GM12878 (cell line): ENCODE measurements at regions not wholly inside any gene's neighbourhood (a gene's known extent, or its start where the extent isn't known, plus 50 kb on each side); places are given as distances from the start of the nearest gene placed in this dataset.

ENCODE experiments used
- ATAC-seq: fragments of 200-7000 bp; cut with Tn5 transposase; 3 replicates; pipeline ENCODE4 v1.9.1; 2020; ENCODE audit warnings: mild to moderate bottlenecking, moderate library complexity
- BruUV-seq: library from RNA; stranded (reverse); fragments of 400-500 nt; replicated peaks from 2 replicates; lab custom pipeline; 2021; lab: Mats Ljungman, UMichigan
- CTCF ChIA-PET: fragments of 300-600 bp; sonication (Branson Sonifier 250); formaldehyde crosslinking; extraction: SDS; loops from one replicate; lab custom pipeline; 2021; ENCODE audit warnings: inconsistent platforms; lab: Yijun Ruan, JAX
- POLR2A ChIA-PET: fragments of 350-600 bp; formaldehyde crosslinking; extraction: SDS; loops from one replicate; lab custom pipeline; 2021; ENCODE audit warnings: inconsistent platforms; lab: Charles Lee
- RAD21 ChIA-PET: fragments of 300-600 bp; sonication (Branson Sonifier 250); formaldehyde crosslinking; loops from one replicate; lab custom pipeline; 2023; ENCODE audit warnings: antibody characterized with exemption; ENCODE audit not compliant: unreplicated experiment; lab: Charles Lee
- SMC1A ChIA-PET: fragments of 300-600 bp; sonication (Branson Sonifier 250); formaldehyde crosslinking; loops from one replicate; lab custom pipeline; 2023; ENCODE audit not compliant: unreplicated experiment, uncharacterized antibody; lab: Charles Lee
- DNase-seq: peaks from one replicate; pipeline ENCODE4 v3.0.0-alpha.2; 2011; ENCODE audit warnings: low read depth, low spot score
- FAIRE-seq: peaks from 3 replicates; lab custom pipeline; 2011; peaks lifted over from hg19 to GRCh38; lab: Jason Lieb, UNC
- H2AFZ ChIP-seq: 2 replicates; pipeline ENCODE4 v1.6.0; 2011; ENCODE audit warnings: low read depth, low read length, control low read depth; ENCODE audit not compliant: control insufficient read depth
- H3K27ac ChIP-seq: 2 replicates; pipeline ENCODE4 v1.5.1; 2011; ENCODE audit warnings: control low read depth; ENCODE audit not compliant: control insufficient read depth, insufficient read depth
- H3K27me3 ChIP-seq, 2 experiments: replicated peaks in 1 of 2; 2 replicates each; pipeline versions ENCODE4 v1.6.0 to v1.6.1; 2011; ENCODE audit warnings: low read length in 1 of 2; ENCODE audit not compliant: control insufficient read depth in 2 of 2, insufficient read depth in 2 of 2
- H3K36me3 ChIP-seq, 2 experiments: 2 replicates each; pipeline ENCODE4 v1.5.1; 2011; ENCODE audit warnings: low read length in 1 of 2; ENCODE audit not compliant: control insufficient read depth in 2 of 2, insufficient read depth in 2 of 2
- H3K4me1 ChIP-seq: 2 replicates; pipeline ENCODE4 v1.6.1; 2011; ENCODE audit warnings: mild to moderate bottlenecking, low read length, moderate library complexity, mixed read lengths; ENCODE audit not compliant: control insufficient read depth, insufficient read depth
- H3K4me2 ChIP-seq: 2 replicates; pipeline ENCODE4 v1.6.0; 2011; ENCODE audit warnings: control low read depth; ENCODE audit not compliant: control insufficient read depth, insufficient read depth
- H3K4me3 ChIP-seq: fragments of 200-600 bp; sonication (generic); 2 replicates; pipeline ENCODE4 v1.5.1; 2016
- H3K79me2 ChIP-seq: 2 replicates; pipeline ENCODE4 v1.6.0; 2011; ENCODE audit warnings: low read length; ENCODE audit not compliant: control insufficient read depth, insufficient read depth
- H3K9ac ChIP-seq: 2 replicates; pipeline ENCODE4 v1.8.0; 2011; ENCODE audit warnings: low read length, control low read depth, mixed read lengths; ENCODE audit not compliant: control insufficient read depth, insufficient read depth
- H3K9me3 ChIP-seq: replicated peaks from 3 replicates; pipeline ENCODE4 v1.5.1; 2011; ENCODE audit warnings: mild to moderate bottlenecking, low read length; ENCODE audit not compliant: control insufficient read depth, insufficient read depth
- H4K20me1 ChIP-seq: 2 replicates; pipeline ENCODE4 v1.6.0; 2011; ENCODE audit not compliant: control insufficient read depth, insufficient read depth
- CEBPB ChIP-seq, 2 experiments: fragments of 150-350 bp in 1 of 2; IDR thresholded peaks; 2 replicates each; pipeline ENCODE4 v1.6.1; 2012 to 2014; ENCODE audit warnings: low read depth in 2 of 2, low read length in 2 of 2, borderline replicate concordance in 1 of 2, inconsistent platforms in 1 of 2
- CEBPZ ChIP-seq: fragments of 150-350 bp; IDR thresholded peaks from 2 replicates; pipeline ENCODE4 v1.6.1; 2016; ENCODE audit warnings: low read depth, low read length
- CHD4 ChIP-seq: fragments of 200-600 bp; sonication (generic); IDR thresholded peaks from 2 replicates; pipeline ENCODE4 v1.6.1; 2016; ENCODE audit warnings: mild to moderate bottlenecking
- ESRRA ChIP-seq: IDR thresholded peaks from 2 replicates; pipeline ENCODE4 v1.6.1; 2012; ENCODE audit warnings: mild to moderate bottlenecking, low read length, improper control_type of control experiment
- ETV6 ChIP-seq, 2 experiments: fragments of 450-650 bp in 1 of 2; IDR thresholded peaks in 1 of 2; conservative IDR thresholded peaks in 1 of 2; 2 replicates each; pipeline ENCODE4 v1.6.1; 2014; ENCODE audit warnings: antibody characterized with exemption in 1 of 2, borderline replicate concordance in 1 of 2, low read depth in 1 of 2, mild to moderate bottlenecking in 1 of 2, moderate library complexity in 1 of 2
- EZH2 ChIP-seq: IDR thresholded peaks from 2 replicates; pipeline ENCODE4 v1.6.1; 2012; ENCODE audit warnings: low read depth, mild to moderate bottlenecking, control low read depth, inconsistent platforms, low read length, borderline replicate concordance; ENCODE audit not compliant: control insufficient read depth
- IKZF1 ChIP-seq: fragments of 450-650 bp; conservative IDR thresholded peaks from 2 replicates; pipeline ENCODE4 v1.6.1; 2017; ENCODE audit warnings: antibody characterized with exemption, mild to moderate bottlenecking
- NFYA ChIP-seq: IDR thresholded peaks from 2 replicates; pipeline ENCODE4 v1.6.1; 2011; ENCODE audit warnings: low read depth, mild to moderate bottlenecking, low read length, improper control_type of control experiment, borderline replicate concordance
- NR2C1 ChIP-seq: fragments of 450-650 bp; IDR thresholded peaks from 2 replicates; pipeline ENCODE4 v1.6.1; 2017; ENCODE audit warnings: antibody characterized with exemption, mild to moderate bottlenecking, moderate library complexity
- PAX8 ChIP-seq: fragments of 450-650 bp; IDR thresholded peaks from 2 replicates; pipeline ENCODE4 v1.6.1; 2017; ENCODE audit warnings: mild to moderate bottlenecking, moderate library complexity
- RAD51 ChIP-seq: fragments of 450-650 bp; IDR thresholded peaks from 2 replicates; pipeline ENCODE4 v1.6.1; 2016; ENCODE audit warnings: moderate library complexity, mild to moderate bottlenecking, inconsistent platforms
- RBBP5 ChIP-seq: fragments of 200-600 bp; sonication (generic); conservative IDR thresholded peaks from 2 replicates; pipeline ENCODE4 v1.6.1; 2016
- TAF1 ChIP-seq: IDR thresholded peaks from 2 replicates; pipeline ENCODE4 v1.6.1; 2011; ENCODE audit warnings: mild to moderate bottlenecking, low read depth, low read length, borderline replicate concordance
- TCF12 ChIP-seq: IDR thresholded peaks from 2 replicates; pipeline ENCODE4 v1.6.1; 2011; ENCODE audit warnings: low read depth, mild to moderate bottlenecking, low read length
- WGBS: methylation state at CpG from one replicate; pipeline ENCODE4 v1.1.6; 2016; ENCODE audit warnings: low lambda C conversion rate; ENCODE audit not compliant: insufficient replicate concordance, insufficient coverage; ENCODE audit errors: missing lambda C conversion rate; 5-methylcytosine and 5-hydroxymethylcytosine counted together
- in situ Hi-C: fragments of 300-500 bp; cut with MboI; formaldehyde crosslinking; loops from 9 replicates; pipeline ENCODE4 v1.14.3; 2018; ENCODE audit warnings: mixed read lengths
- intact Hi-C: fragments of 100-400 bp; cut with micrococcal nuclease; formaldehyde crosslinking; loops from one replicate; pipeline ENCODE4 v1.14.2; 2022; ENCODE audit not compliant: unreplicated experiment
- TF ChIP-seq, protein P1 (sequence below): IDR thresholded peaks from 2 replicates; pipeline ENCODE4 v1.6.1; 2012; ENCODE audit warnings: mild to moderate bottlenecking, low read depth, low read length

GRCh38 chr1:22258698-22259097 lies 115.8 kb upstream of the WNT4 start:
- FAIRE-seq (no peak), ATAC-seq (no peak), DNase-seq (no peak)
- intact Hi-C loops = no loop called here
- H3K36me3 ChIP-seq = no peaks in the 10 kb centered on the region
- TF ChIP-seq EZH2 (no peak), RAD51 (no peak), ETV6 (conservative IDR thresholded peaks at IDR 0.05 in 1 of 2, IDR thresholded peaks at IDR 0.05 in 1 of 2; ENCODE audit: borderline replicate concordance in 1 of 2, low read depth in 1 of 2) (no peak), ESRRA (no peak), CEBPB (IDR thresholded peaks at IDR 0.05; ENCODE audit: borderline replicate concordance in 1 of 2, low read depth in 2 of 2, low read length in 2 of 2) (no peak), CHD4 (no peak), IKZF1 (no peak), PAX8 (no peak), NR2C1 (no peak), CEBPZ (no peak), TAF1 (no peak), RBBP5 (no peak), TCF12 (no peak), NFYA (no peak)
- TF ChIP-seq, protein P1, sequence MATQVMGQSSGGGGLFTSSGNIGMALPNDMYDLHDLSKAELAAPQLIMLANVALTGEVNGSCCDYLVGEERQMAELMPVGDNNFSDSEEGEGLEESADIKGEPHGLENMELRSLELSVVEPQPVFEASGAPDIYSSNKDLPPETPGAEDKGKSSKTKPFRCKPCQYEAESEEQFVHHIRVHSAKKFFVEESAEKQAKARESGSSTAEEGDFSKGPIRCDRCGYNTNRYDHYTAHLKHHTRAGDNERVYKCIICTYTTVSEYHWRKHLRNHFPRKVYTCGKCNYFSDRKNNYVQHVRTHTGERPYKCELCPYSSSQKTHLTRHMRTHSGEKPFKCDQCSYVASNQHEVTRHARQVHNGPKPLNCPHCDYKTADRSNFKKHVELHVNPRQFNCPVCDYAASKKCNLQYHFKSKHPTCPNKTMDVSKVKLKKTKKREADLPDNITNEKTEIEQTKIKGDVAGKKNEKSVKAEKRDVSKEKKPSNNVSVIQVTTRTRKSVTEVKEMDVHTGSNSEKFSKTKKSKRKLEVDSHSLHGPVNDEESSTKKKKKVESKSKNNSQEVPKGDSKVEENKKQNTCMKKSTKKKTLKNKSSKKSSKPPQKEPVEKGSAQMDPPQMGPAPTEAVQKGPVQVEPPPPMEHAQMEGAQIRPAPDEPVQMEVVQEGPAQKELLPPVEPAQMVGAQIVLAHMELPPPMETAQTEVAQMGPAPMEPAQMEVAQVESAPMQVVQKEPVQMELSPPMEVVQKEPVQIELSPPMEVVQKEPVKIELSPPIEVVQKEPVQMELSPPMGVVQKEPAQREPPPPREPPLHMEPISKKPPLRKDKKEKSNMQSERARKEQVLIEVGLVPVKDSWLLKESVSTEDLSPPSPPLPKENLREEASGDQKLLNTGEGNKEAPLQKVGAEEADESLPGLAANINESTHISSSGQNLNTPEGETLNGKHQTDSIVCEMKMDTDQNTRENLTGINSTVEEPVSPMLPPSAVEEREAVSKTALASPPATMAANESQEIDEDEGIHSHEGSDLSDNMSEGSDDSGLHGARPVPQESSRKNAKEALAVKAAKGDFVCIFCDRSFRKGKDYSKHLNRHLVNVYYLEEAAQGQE = no peak
- peaks cover 0 to 2% of the 10 kb centered on the region in 2 experiments; a peak in 3 of 4 replicates for H3K27me3 ChIP-seq
- H3K79me2 ChIP-seq = no peaks in the 10 kb centered on the region
- H3K4me1 ChIP-seq = no peaks in the 10 kb centered on the region
- CTCF ChIA-PET = no interaction called here
- POLR2A ChIA-PET = no interaction called here
- RAD21 ChIA-PET = no interaction called here
- no peak overlapping the region for H2AFZ ChIP-seq
- BruUV-seq = no TSS peak
- H3K4me2 ChIP-seq = no peak overlapping the region
- in situ Hi-C loops = no loop called here
- no peak overlapping the region for H3K9ac ChIP-seq
- WGBS = 25% methylated on average over 6 of the region's 6 CpGs
- SMC1A ChIA-PET = no interaction called here
- no peak overlapping the region for H3K4me3 ChIP-seq
- H3K27ac ChIP-seq = no peak overlapping the region
- H3K9me3 ChIP-seq = no peaks in the 10 kb centered on the region
- no peaks in the 10 kb centered on the region for H4K20me1 ChIP-seq
